ENCODE measurements at regions not wholly inside any gene's neighbourhood (a gene's known extent, or its start where the extent isn't known, plus 50 kb on each side); places are given as distances from the start of the nearest gene placed in this dataset. TPM values are rescaled to one million over a fixed set of nuclear protein-coding genes. Genes with fewer than 3 reads are reported as not detected.

- DNase-seq (ENCODE audit: insufficient read length, low spot score, missing footprints), result no peak
- Histone ChIP-seq H3K4me3 (ENCODE audit: insufficient read depth, low read length) (no peak overlapping the region), H3K79me2 (ENCODE audit: insufficient read depth, low read length) (no peaks in the 10 kb centered on the region), H3K4me2 (ENCODE audit: insufficient read depth, low read length) (no peak overlapping the region), H3K36me3 (ENCODE audit: insufficient read depth, low read length) (no peaks in the 10 kb centered on the region), H3K4me1 (ENCODE audit: insufficient read depth, low read length) (no peaks in the 10 kb centered on the region), H3K27me3 (ENCODE audit: insufficient read depth, low read length) (no peaks in the 10 kb centered on the region), H2AFZ (ENCODE audit: low read length) (no peak overlapping the region), H4K20me1 (ENCODE audit: insufficient read depth, low read length) (no peaks in the 10 kb centered on the region), H3K9me3 (ENCODE audit: low read depth, low read length) (no peaks in the 10 kb centered on the region), H3K27ac (ENCODE audit: low read depth, low read length) (no peak overlapping the region)
- TF ChIP-seq CTCF (IDR thresholded peaks at IDR 0.05; ENCODE audit: extremely low read depth, low read depth, low read length), result no peak
These were observed 194.0 kb downstream of the AJAP1 start for GRCh38 chr1:4848431-4848830.

- Histone ChIP-seq H2AFZ (ENCODE audit: low read length) (no peak overlapping the region), H3K36me3 (ENCODE audit: insufficient read depth, low read length) (no peaks in the 10 kb centered on the region), H3K9me3 (ENCODE audit: low read depth, low read length) (no peaks in the 10 kb centered on the region), H4K20me1 (ENCODE audit: insufficient read depth, low read length) (no peaks in the 10 kb centered on the region), H3K4me2 (ENCODE audit: insufficient read depth, low read length) (no peak overlapping the region), H3K27me3 (ENCODE audit: insufficient read depth, low read length) (no peaks in the 10 kb centered on the region), H3K4me3 (ENCODE audit: insufficient read depth, low read length) (no peak overlapping the region), H3K27ac (ENCODE audit: low read depth, low read length) (no peak overlapping the region), H3K79me2 (ENCODE audit: insufficient read depth, low read length) (no peaks in the 10 kb centered on the region), H3K4me1 (ENCODE audit: insufficient read depth, low read length) (no peaks in the 10 kb centered on the region)
- DNase-seq (ENCODE audit: insufficient read length, low spot score, missing footprints), result no peak
- no peak for TF ChIP-seq CTCF (IDR thresholded peaks at IDR 0.05; ENCODE audit: extremely low read depth, low read depth, low read length)
These were observed 193.3 kb downstream of the AJAP1 start for GRCh38 chr1:4847711-4848110.

Small RNAs in the stretch of these regions (small RNA-seq; reads per million reads assigned to genes)
- gene MIR4417, result not detected
